Calu3 (cell line): ENCODE measurements at regions not wholly inside any gene's neighbourhood (a gene's known extent, or its start where the extent isn't known, plus 50 kb on each side); places are given as distances from the start of the nearest gene placed in this dataset.

ENCODE experiments used
- BruUV-seq: library from RNA; stranded (reverse); fragments of 400-500 nt; replicated peaks from 2 replicates; lab custom pipeline; 2021; lab: Mats Ljungman, UMichigan
- CTCF ChIA-PET: fragments of 300-600 bp; sonication (Branson Sonifier 250); formaldehyde crosslinking; loops from one replicate; lab custom pipeline; 2022; ENCODE audit warnings: antibody characterized with exemption; lab: Charles Lee
- DNase-seq: peaks from one replicate; pipeline ENCODE4 v3.0.0; 2022
- H3K27ac Mint-ChIP-seq: one replicate; pipeline ENCODE4 v1.8.0; 2022; ENCODE audit warnings: mixed read lengths; ENCODE audit not compliant: unreplicated experiment
- H3K27me3 Mint-ChIP-seq: one replicate; pipeline ENCODE4 v1.8.0; 2022; ENCODE audit warnings: mixed read lengths; ENCODE audit not compliant: unreplicated experiment
- H3K36me3 Mint-ChIP-seq: one replicate; pipeline ENCODE4 v1.8.0; 2022; ENCODE audit warnings: mild to moderate bottlenecking, moderate library complexity, mixed read lengths; ENCODE audit not compliant: insufficient read depth, unreplicated experiment
- H3K4me1 Mint-ChIP-seq: one replicate; pipeline ENCODE4 v1.8.0; 2022; ENCODE audit warnings: mild to moderate bottlenecking, low read depth, mixed read lengths; ENCODE audit not compliant: unreplicated experiment
- H3K4me3 Mint-ChIP-seq: one replicate; pipeline ENCODE4 v1.8.0; 2022; ENCODE audit warnings: mild to moderate bottlenecking, low read depth, moderate library complexity, mixed read lengths; ENCODE audit not compliant: unreplicated experiment
- H3K9me3 Mint-ChIP-seq: one replicate; pipeline ENCODE4 v1.8.0; 2022; ENCODE audit warnings: low read depth, mixed read lengths; ENCODE audit not compliant: unreplicated experiment
- CTCF ChIP-seq: fragments of 200-600 bp; IDR thresholded peaks from one replicate; pipeline ENCODE4 v1.8.0; 2022; ENCODE audit warnings: antibody characterized with exemption; ENCODE audit not compliant: unreplicated experiment
- intact Hi-C: fragments of 100-400 bp; cut with micrococcal nuclease; formaldehyde crosslinking; loops from one replicate; pipeline ENCODE4 v1.10.0; 2022; ENCODE audit not compliant: unreplicated experiment

- CTCF ChIA-PET: no interaction called here
- no peak overlapping the region for H3K27ac Mint-ChIP-seq
- H3K36me3 Mint-ChIP-seq: no peaks in the 10 kb centered on the region
- intact Hi-C loops: no loop called here
- no peak overlapping the region for H3K4me3 Mint-ChIP-seq
- no TSS peak for BruUV-seq
- no peak for DNase-seq
- H3K27me3 Mint-ChIP-seq: no peaks in the 10 kb centered on the region
- no peak for TF ChIP-seq CTCF
- H3K4me1 Mint-ChIP-seq: no peaks in the 10 kb centered on the region
- H3K9me3 Mint-ChIP-seq: peaks cover 12% of the 10 kb centered on the region
Measured at GRCh38 chr5:165858118-165858517, 2352.7 kb downstream of the MAT2B start.

GRCh38 chr5:165859251-165859650 is 2353.8 kb downstream of the MAT2B start:
- Mint-ChIP-seq H3K4me3 (no peak overlapping the region), H3K9me3 (peaks cover 13% of the 10 kb centered on the region), H3K36me3 (no peaks in the 10 kb centered on the region), H3K27me3 (no peaks in the 10 kb centered on the region), H3K27ac (no peak overlapping the region), H3K4me1 (no peaks in the 10 kb centered on the region)
- intact Hi-C loops: no loop called here
- CTCF ChIA-PET: no interaction called here
- BruUV-seq: no TSS peak
- no peak for DNase-seq
- no peak for TF ChIP-seq CTCF

GRCh38 chr5:165863239-165863638 is 2357.8 kb downstream of the MAT2B start:
- Mint-ChIP-seq H3K9me3 (peaks cover 8% of the 10 kb centered on the region), H3K36me3 (no peaks in the 10 kb centered on the region), H3K27me3 (no peaks in the 10 kb centered on the region), H3K4me3 (no peak overlapping the region), H3K27ac (no peak overlapping the region), H3K4me1 (no peaks in the 10 kb centered on the region)
- CTCF ChIA-PET: no interaction called here
- no TSS peak for BruUV-seq
- no peak for TF ChIP-seq CTCF
- no peak for DNase-seq
- intact Hi-C loops: no loop called here

- CTCF ChIA-PET: no interaction called here
- Mint-ChIP-seq H3K9me3 (peaks cover 10% of the 10 kb centered on the region), H3K4me3 (no peak overlapping the region), H3K36me3 (no peaks in the 10 kb centered on the region), H3K4me1 (no peaks in the 10 kb centered on the region), H3K27me3 (no peaks in the 10 kb centered on the region), H3K27ac (no peak overlapping the region)
- no peak for DNase-seq
- TF ChIP-seq CTCF: no peak
- intact Hi-C loops: no loop called here
- no TSS peak for BruUV-seq
Measured at GRCh38 chr5:165871291-165871690, 2365.9 kb downstream of the MAT2B start.
